ENCODE measurements at regions not wholly inside any gene's neighbourhood (a gene's known extent, or its start where the extent isn't known, plus 50 kb on each side); places are given as distances from the start of the nearest gene placed in this dataset.

GRCh38 chrX:17323397-17323796 is 51.6 kb upstream of the NHS start:
- no peaks in the 10 kb centered on the region for H3K9me3 ChIP-seq
- no peak overlapping the region for H3K4me2 ChIP-seq
- H3K4me3 ChIP-seq (ENCODE audit: low read depth in 2 of 2, low read length in 1 of 2): no peak overlapping the region
- H3K36me3 ChIP-seq (replicated peaks in 1 of 2; ENCODE audit: control insufficient read depth in 1 of 2, insufficient read depth in 2 of 2, low read length in 1 of 2): no peaks in the 10 kb centered on the region
- TF ChIP-seq NFIC (IDR thresholded peaks at IDR 0.05; ENCODE audit: borderline replicate concordance) (no peak), SMC3 (IDR thresholded peaks at IDR 0.05; ENCODE audit: low read depth, low read length) (no peak), MEF2A (IDR thresholded peaks at IDR 0.05; ENCODE audit: borderline replicate concordance, low read depth) (no peak), GABPA (IDR thresholded peaks at IDR 0.05; ENCODE audit: low read depth) (no peak), USF1 (IDR thresholded peaks at IDR 0.05; ENCODE audit: borderline replicate concordance, low read depth) (no peak), MXI1 (IDR thresholded peaks at IDR 0.05; ENCODE audit: low read depth, low read length) (no peak), FOSL2 (IDR thresholded peaks at IDR 0.05; ENCODE audit: borderline replicate concordance, low read depth) (no peak)
- no peak overlapping the region for H2AFZ ChIP-seq (ENCODE audit: low read depth)
- no peaks in the 10 kb centered on the region for H3K79me2 ChIP-seq (ENCODE audit: insufficient read depth)
- H3K9ac ChIP-seq: no peak overlapping the region
- CTCF ChIA-PET: interaction anchor here (0.8 kb wide), 1 partner anchor 81 kb away, joined by 3 read pairs; no protein-coding TSS in a partner anchor
- H3K4me1 ChIP-seq (ENCODE audit: control insufficient read depth in 1 of 2, insufficient read depth in 2 of 2, low read depth in 1 of 2, low read length in 1 of 2): no peaks in the 10 kb centered on the region
- H3K27me3 ChIP-seq (ENCODE audit: insufficient read depth): no peaks in the 10 kb centered on the region; the same call in 1 of the 2 replicates
- H3K9me2 ChIP-seq: no peaks in the 10 kb centered on the region
- no peaks in the 10 kb centered on the region for H3F3A ChIP-seq (replicated peaks; ENCODE audit: insufficient read depth)
- H4K20me1 ChIP-seq (ENCODE audit: insufficient read depth): no peaks in the 10 kb centered on the region
- POLR2A ChIA-PET: no interaction called here
- no peak for DNase-seq
- WGBS (ENCODE audit: low lambda C conversion rate): 20% methylated on average over 4 of the region's 4 CpGs
- no peak overlapping the region for H3K27ac ChIP-seq (ENCODE audit: low read depth in 2 of 2, low read length in 1 of 2)
